RWPE2 (cell line): ENCODE measurements at regions not wholly inside any gene's neighbourhood (a gene's known extent, or its start where the extent isn't known, plus 50 kb on each side); places are given as distances from the start of the nearest gene placed in this dataset.

ENCODE experiments used
- ATAC-seq: fragments of 200-7000 bp; cut with Tn5 transposase; 3 replicates; pipeline ENCODE4 v1.9.1; 2021; ENCODE audit warnings: low read depth
- DNase-seq: peaks from one replicate; pipeline ENCODE4 v3.0.0-alpha.2; 2020; ENCODE audit warnings: low spot score
- H3K27ac ChIP-seq: fragments of 450-650 bp; 2 replicates; pipeline ENCODE4 v1.5.1; 2017; ENCODE audit warnings: mild to moderate bottlenecking; ENCODE audit not compliant: poor library complexity, severe bottlenecking
- H3K27me3 ChIP-seq: fragments of 250-450 bp; sonication (Bioruptor Pico); 2 replicates; pipeline ENCODE4 v1.5.1; 2021; ENCODE audit warnings: mild to moderate bottlenecking, moderate library complexity; ENCODE audit not compliant: insufficient read depth, poor library complexity, severe bottlenecking
- H3K36me3 ChIP-seq: fragments of 250-450 bp; sonication (Bioruptor Pico); 2 replicates; pipeline ENCODE4 v1.5.1; 2020; ENCODE audit warnings: low read depth, mild to moderate bottlenecking, moderate library complexity
- H3K4me1 ChIP-seq: fragments of 250-450 bp; sonication (Bioruptor Pico); 2 replicates; pipeline ENCODE4 v1.5.1; 2021; ENCODE audit warnings: mild to moderate bottlenecking, moderate library complexity; ENCODE audit not compliant: insufficient read depth, poor library complexity, severe bottlenecking
- H3K4me3 ChIP-seq: fragments of 250-450 bp; sonication (Bioruptor Pico); 2 replicates; pipeline ENCODE4 v1.5.1; 2021; ENCODE audit warnings: mild to moderate bottlenecking, moderate library complexity; ENCODE audit not compliant: severe bottlenecking
- H3K9me3 ChIP-seq: fragments of 250-450 bp; sonication (Bioruptor Pico); 2 replicates; pipeline ENCODE4 v1.5.1; 2021; ENCODE audit warnings: mild to moderate bottlenecking, moderate library complexity; ENCODE audit not compliant: severe bottlenecking
- CTCF ChIP-seq: fragments of 450-650 bp; IDR thresholded peaks from one replicate; pipeline ENCODE4 v1.5.1; 2017; ENCODE audit warnings: mild to moderate bottlenecking, moderate library complexity; ENCODE audit not compliant: poor library complexity, severe bottlenecking

GRCh38 chrX:43557792-43558191, 98.3 kb upstream of the MAOA start:
- H3K27ac ChIP-seq = no peak overlapping the region
- ATAC-seq (no peak), DNase-seq (no peak)
- peak; percentile 70 for TF ChIP-seq CTCF
- no peaks in the 10 kb centered on the region for H3K36me3 ChIP-seq
- no peaks in the 10 kb centered on the region for H3K27me3 ChIP-seq
- H3K9me3 ChIP-seq = no peaks in the 10 kb centered on the region
- H3K4me3 ChIP-seq = no peak overlapping the region
- no peaks in the 10 kb centered on the region for H3K4me1 ChIP-seq

GRCh38 chrX:43559644-43560043, 96.5 kb upstream of the MAOA start:
- peak; percentile 57; the same call in 2 of the 3 replicates for ATAC-seq
- TF ChIP-seq CTCF = peak; percentile 61
- no peak overlapping the region for H3K4me3 ChIP-seq
- H3K9me3 ChIP-seq = no peaks in the 10 kb centered on the region
- H3K27me3 ChIP-seq = no peaks in the 10 kb centered on the region
- no peaks in the 10 kb centered on the region for H3K36me3 ChIP-seq
- no peak for DNase-seq
- H3K27ac ChIP-seq = no peak overlapping the region
- H3K4me1 ChIP-seq = no peaks in the 10 kb centered on the region

- no peak overlapping the region for H3K4me3 ChIP-seq
- DNase-seq = no peak
Measured at GRCh38 chrX:43560247-43560946, 95.7 kb upstream of the MAOA start.

GRCh38 chrX:43562372-43562771, 93.7 kb upstream of the MAOA start:
- no peaks in the 10 kb centered on the region for H3K27me3 ChIP-seq
- H3K4me3 ChIP-seq = no peak overlapping the region
- no peaks in the 10 kb centered on the region for H3K36me3 ChIP-seq
- no peak for DNase-seq
- no peak overlapping the region for H3K27ac ChIP-seq
- peaks cover 8% of the 10 kb centered on the region for H3K4me1 ChIP-seq
- no peaks in the 10 kb centered on the region for H3K9me3 ChIP-seq
- no peak for ATAC-seq
- no peak for TF ChIP-seq CTCF

More at GRCh38 chrX:43560247-43560946, 95.7 kb upstream of the MAOA start:
- ATAC-seq = no peak
- H3K36me3 ChIP-seq = no peaks in the 10 kb centered on the region
- H3K27me3 ChIP-seq = no peaks in the 10 kb centered on the region
- no peak overlapping the region for H3K27ac ChIP-seq
- TF ChIP-seq CTCF = no peak
- no peaks in the 10 kb centered on the region for H3K9me3 ChIP-seq
- no peaks in the 10 kb centered on the region for H3K4me1 ChIP-seq

- H3K4me1 ChIP-seq = peaks cover 8% of the 10 kb centered on the region
- no peak overlapping the region for H3K27ac ChIP-seq
- H3K4me3 ChIP-seq = no peak overlapping the region
- TF ChIP-seq CTCF = no peak
- ATAC-seq = no peak
- no peaks in the 10 kb centered on the region for H3K9me3 ChIP-seq
- DNase-seq = no peak
- no peaks in the 10 kb centered on the region for H3K27me3 ChIP-seq
- H3K36me3 ChIP-seq = no peaks in the 10 kb centered on the region
Measured at GRCh38 chrX:43564953-43565352, 91.1 kb upstream of the MAOA start.
